ENCODE measurements at regions not wholly inside any gene's neighbourhood (a gene's known extent, or its start where the extent isn't known, plus 50 kb on each side); places are given as distances from the start of the nearest gene placed in this dataset.

DNA sequence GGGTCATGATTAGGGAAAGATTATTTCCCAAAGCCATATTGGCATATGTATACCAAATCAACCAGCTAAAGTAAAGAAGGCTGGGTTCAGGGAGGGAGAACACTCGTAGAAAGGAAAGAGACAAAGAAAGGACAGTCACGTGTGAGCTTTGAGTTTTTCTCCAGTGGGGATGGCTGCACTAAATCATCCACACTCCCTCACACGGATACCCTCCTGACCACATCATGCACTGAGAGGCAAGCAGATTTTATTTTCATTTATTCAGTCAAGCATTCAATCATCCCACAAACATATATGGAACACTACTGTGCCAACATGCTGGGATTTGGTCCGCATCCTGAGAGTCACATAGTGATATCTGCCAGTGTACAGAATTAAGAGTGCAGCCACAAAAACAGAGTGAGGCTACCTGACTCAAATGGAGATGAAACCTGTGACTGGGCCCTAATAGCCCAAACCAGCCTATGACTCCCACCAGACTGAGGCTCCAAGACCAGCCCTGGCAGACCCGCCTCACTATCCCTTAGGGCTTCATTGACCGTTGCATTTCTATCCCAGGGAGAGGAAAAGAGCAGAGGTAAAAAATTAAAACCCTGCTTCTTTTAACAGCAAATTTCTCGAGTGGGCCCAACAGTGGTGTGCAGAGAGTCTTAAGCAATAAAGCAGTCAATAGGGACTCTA lies 155.9 kb downstream of the BARHL2 start:
- DNase-seq (ENCODE audit: extremely low read depth, low read depth, low spot score): no peak

DNA sequence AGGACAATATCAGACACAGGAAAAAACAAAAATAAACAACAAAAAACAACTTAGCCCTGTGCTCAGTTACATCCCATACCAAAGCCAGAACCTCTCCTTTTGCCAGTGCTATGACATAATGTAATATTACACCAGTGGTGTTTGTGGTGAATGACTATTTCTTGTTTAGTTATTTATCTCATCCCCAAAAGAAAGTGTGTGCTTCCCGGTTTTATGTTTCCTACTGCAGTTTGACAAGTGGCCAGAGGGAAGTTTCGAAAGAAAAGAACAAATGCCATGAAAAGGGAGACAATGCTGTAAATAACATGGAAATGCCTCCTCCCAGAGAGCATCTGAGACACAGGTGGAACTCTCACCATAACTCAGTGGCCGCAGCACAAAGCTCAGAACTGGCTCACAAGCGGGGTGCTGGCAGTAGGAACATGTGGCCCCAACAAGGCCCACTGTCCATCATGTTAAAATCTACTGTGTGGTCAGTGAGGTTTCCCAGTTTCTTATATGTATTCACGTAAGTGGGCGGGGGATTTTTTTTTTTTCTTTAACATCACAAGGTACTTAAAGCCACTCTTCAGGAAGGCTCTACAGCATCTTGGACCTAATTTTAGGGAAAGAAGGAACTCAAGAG lies 158.2 kb downstream of the BARHL2 start:
- DNase-seq (ENCODE audit: extremely low read depth, low read depth, low spot score): no peak

DNA sequence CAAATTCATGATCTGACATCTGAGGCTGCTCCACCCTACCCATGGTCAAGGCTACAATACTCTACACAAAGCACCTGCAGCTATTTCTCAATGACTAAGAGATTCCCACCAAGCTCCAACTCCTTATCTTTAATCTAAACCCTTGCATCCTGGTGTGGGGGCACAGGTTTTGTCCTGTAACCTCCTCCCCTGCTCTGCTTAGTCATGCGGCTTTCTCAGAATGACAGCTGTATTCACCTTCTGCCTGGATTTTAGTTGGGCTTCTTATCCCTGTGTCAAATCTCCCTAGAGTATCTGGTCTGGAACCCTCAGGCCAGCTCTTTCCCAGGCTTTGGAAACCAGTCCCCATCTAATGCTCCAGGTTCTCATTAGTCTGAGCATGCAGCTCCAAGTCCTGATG lies 159.0 kb downstream of the BARHL2 start:
- DNase-seq (ENCODE audit: extremely low read depth, low read depth, low spot score): no peak

DNA sequence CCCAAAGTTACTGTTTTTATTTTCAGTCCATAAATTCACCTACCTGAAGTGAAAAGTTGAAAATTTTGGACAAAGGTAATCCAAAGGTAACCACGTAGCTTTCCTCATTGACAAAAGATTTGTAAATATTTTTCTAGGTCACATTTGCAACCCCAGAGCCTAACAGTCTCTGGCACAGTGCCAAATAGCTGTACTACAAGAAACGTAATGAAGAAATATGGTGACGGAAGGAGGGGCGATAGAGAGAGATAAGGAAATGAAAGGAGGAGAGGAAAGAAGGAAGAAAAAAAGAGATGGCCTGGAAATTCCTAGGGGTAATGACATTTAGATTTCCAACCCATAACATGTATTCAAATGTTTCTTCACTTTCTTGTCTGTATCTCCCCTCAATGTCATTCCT lies 159.4 kb downstream of the BARHL2 start:
- DNase-seq (ENCODE audit: extremely low read depth, low read depth, low spot score): no peak

DNA sequence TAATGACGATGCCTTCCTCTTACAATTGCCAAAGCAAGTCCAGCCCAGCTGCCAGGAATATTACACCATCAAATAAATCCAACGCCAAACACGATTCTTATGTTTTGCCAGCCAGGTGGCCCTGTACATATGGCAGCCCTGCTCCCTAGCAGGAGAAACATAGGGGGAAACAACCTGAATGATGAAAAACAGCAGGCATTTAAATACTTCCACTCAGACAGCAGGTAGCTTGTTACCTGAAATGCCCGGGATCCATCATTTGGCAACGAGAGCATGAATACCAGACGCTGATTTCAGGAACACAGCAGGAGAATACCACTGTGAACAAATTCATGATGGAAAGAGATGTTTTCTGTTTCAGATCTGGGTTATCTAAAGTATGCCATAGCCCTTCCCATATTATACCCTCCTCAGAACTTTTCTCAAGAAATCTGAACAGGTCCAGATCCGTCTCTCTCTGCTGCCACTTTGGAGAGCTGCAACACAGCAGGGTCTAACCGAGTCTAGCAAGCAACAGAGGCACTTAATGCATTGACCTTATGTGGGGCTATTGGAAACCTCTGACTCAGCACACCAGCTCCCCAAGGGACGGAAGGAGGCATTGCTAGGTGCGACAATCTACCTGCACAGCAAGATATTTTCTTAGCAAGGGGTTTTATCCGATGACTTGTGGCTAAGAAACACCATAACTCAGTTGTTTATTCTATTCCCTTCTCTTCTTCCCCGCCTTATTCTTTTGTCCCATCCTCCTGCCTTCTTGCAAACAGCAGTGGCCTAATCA lies 166.3 kb downstream of the BARHL2 start:
- no peak for DNase-seq (ENCODE audit: extremely low read depth, low read depth, low spot score)

DNA sequence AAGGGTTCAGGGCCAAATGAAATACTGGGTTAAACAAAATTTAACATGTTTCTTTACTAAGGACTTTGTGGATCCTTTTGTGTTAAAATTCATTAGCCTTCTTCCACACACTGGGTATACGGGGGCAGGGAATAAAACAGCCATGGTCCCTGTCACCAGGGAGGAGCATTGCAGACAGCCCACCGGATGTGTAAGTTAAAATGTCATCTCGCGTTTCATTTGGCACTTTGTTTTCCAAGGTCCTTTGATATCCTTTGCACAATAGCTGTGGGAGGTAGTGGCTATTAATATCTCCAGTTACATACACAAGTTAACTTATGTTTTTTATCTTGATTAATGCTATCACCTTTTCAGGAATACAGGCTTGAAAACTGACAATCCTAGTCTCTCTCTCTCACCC lies 172.7 kb downstream of the BARHL2 start:
- DNase-seq (ENCODE audit: extremely low read depth, low read depth, low spot score): no peak

DNA sequence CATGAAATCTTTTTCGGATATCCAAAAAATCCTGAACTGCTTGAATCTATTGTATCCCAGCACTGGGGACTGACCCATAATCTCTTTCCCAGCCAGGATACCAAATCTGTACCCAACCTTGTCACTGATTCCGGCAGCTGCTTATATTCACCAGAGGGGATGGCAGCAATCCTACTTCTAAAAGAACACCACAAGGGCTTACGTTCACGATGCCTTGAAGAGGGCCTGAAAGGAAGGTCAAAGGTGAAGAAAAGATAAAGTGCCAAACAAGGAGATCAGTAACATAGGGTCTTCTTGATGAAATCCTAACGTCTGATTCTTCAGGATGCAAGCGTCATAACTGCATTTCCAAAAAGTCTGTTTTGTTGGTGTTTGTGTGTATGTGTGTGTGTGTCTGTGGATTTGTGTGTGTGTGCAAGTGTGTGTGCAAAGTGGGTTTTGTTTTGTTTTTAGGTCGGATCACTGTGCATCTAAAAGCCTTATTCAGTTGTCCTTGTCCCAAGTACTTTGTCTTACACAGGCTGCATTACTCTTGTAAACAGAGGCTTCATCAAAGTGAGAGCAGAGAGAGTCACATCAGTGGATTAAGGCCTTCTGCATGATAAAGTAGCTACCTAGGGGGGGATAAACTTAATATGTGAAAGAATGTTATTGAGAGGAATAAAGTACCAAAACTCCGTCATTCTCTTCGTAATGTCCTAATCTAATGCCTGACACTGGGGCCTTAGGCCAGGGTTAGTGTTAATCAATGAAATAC lies 179.3 kb downstream of the BARHL2 start:
- no peak for DNase-seq (ENCODE audit: extremely low read depth, low read depth, low spot score)

DNA sequence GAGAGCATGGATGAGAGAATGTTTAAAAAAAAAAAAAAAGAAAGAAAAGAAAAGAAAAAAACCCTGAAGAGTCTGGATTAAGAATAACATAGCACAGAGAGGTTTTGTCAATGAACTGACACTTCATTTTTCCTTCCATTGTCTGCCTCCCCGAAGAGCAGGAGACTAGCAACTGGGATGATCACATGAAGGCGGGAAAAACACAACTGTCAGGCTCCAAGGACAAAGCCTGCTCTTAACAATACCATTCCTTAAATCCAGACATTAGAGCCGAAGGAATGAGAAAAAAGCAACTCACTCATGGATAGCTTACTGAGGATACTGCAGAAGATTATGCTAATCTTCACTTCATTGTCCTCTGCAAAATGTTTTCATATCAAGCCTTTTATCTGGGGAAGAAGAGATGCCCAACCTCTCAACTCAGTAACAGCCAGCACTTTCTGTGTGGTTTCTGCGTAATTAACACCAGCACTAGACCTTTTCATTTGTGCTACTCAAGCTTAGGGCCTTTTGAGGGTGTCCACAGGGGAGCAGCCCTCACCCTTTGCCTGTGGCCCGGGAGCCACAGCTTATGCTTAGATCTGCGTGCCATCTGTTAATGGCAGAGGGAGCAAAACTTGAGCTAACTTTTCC lies 182.3 kb downstream of the BARHL2 start:
- no peak for DNase-seq (ENCODE audit: extremely low read depth, low read depth, low spot score)

DNA sequence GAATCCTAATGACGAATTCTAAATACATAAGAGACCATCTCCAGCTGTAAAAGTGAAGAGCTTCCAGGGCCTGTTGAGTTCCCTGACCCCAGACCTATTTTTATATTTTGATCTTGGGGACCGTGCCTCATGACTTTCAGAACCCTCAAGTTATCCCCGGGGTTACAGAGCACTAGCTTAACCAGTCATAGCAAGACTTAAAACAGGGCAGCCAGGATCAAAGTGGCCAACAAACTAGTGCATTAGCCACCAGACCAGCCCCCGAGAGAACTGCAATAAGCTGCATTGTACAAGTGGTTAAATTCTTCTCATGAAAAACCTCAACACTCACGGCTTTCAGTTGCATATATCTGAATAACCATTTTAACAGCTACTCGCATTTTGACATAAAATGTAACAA lies 183.0 kb downstream of the BARHL2 start:
- DNase-seq (ENCODE audit: extremely low read depth, low read depth, low spot score): no peak

DNA sequence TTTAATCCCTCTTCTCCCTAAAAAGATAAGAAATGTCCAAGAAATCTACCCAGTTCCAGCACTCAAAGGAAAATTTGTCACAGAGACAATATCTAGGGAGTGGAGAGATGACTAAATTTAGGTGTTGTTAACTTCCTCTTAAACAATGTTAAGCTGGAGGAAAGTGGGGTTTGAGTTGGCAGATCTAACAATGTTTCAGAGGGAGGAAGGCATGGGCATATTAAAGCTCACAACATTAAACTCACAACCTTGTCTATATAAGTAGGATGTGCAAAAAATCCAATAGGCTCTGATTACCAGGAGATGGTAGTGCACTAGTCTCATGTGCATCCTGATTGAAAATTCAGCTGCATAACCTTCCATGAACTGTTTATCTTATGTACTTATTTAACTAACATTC lies 190.1 kb downstream of the BARHL2 start:
- no peak for DNase-seq (ENCODE audit: extremely low read depth, low read depth, low spot score)

DNA sequence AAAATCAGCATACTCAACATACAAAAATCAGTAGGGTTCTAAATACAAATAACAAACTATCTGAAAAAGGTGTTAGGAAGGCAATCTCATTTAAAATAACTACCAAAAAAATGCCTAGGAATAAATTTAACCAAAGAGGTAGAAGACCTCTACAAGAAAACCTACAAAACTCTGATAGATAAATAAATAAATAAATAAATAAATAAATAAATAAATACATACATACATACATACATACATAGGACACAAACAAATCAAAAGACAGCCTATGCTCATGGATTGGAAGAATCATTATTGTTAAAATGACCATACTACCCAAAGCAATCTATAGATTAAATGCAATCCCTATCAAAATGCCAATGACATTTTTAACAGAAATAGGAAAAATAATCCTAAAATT lies 194.7 kb downstream of the BARHL2 start:
- no peak for DNase-seq (ENCODE audit: extremely low read depth, low read depth, low spot score)

DNA sequence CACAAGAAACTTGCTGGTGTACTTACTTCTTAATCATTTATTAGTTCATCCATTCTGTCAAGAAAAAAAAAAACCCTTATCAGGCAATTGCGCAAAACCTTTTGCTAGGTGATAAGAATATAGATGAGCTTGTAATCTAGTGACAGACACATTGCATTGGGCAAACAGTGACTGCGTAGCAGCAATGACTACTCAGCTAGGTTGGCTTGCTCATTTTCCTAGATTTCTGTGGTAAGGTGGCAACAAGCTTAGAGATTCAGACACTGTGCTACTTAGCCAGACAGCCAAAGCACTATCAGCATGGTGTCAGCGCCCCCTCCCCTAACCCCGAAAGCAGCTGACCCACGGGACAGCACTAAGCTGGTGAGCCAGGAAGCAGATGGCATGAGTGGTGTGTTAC lies 203.1 kb downstream of the BARHL2 start:
- no peak for DNase-seq (ENCODE audit: extremely low read depth, low read depth, low spot score)

DNA sequence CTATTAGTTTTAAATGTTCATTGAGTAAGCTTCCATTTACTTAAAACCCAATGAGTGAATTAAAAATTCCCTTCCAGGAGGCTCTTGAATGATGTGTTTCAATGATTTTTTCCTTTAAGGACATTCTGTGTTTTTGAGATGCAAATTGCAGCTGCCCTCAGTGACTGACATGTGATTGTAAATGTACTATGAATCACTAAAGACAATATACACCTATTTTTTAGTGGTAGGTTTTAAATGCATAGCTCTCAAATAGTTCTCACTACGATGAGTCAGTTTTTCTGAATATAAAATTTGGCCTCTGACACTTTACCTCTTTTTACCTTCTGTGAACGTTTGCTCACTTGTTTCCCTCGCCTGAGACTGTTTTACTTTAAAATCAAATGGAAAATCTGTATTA lies 204.7 kb downstream of the BARHL2 start:
- DNase-seq (ENCODE audit: extremely low read depth, low read depth, low spot score): no peak

DNA sequence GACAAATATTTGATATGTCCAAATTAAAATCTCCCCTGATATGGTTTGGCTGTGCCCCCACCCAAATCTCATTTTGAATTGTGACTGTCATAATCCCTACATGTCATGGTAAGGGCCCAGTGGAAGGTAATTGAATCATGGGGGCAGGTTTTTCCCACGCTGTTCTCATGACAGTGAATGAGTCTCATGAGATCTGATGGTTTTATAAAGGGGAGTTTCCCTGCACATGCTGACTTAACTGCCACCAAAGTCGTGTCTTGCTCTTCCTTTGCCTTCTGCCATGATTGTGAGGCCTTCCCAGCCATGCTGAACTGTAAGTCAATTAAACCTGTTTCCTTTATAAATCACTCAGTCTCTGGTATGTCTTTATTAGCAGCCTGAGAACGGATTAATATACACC lies 207.0 kb downstream of the BARHL2 start:
- no peak for DNase-seq (ENCODE audit: extremely low read depth, low read depth, low spot score)

DNA sequence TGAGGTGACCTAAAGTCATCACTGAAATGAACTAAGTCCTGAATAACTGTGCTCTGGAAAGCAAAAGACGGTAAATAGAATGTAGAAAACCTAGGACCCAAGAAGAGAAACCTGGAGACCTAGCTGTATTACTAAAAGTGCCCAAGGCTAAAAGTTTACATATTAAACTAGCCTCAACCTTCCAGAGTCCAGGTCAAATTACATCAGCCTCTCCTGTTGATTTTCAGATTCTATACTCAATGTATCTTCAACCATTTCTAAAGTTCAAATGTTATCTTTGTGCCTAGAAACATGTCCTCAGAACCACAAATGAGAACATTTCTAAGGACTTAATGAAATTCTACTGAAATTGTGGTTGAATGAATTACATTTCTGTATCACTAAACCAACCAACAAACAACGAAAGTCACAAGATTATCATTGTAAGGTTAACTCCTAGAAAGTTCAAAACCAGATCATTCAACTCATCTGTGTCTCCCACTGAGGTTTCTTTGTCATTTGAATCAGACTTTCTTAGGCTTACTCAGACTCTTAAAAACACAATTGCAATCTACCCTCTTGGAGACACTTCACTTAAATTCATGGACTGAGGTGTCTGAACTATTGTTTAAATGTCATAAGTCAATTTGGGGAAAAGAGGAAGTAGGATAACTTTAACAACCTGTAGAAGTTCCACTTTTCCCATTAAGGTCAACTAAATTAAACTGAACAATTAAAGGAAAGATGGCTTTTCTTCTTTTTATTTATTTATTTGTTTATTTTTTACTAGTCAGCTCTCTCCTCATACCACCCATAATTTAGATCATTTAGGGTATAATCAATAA lies 207.7 kb downstream of the BARHL2 start:
- no peak for DNase-seq (ENCODE audit: extremely low read depth, low read depth, low spot score)

DNA sequence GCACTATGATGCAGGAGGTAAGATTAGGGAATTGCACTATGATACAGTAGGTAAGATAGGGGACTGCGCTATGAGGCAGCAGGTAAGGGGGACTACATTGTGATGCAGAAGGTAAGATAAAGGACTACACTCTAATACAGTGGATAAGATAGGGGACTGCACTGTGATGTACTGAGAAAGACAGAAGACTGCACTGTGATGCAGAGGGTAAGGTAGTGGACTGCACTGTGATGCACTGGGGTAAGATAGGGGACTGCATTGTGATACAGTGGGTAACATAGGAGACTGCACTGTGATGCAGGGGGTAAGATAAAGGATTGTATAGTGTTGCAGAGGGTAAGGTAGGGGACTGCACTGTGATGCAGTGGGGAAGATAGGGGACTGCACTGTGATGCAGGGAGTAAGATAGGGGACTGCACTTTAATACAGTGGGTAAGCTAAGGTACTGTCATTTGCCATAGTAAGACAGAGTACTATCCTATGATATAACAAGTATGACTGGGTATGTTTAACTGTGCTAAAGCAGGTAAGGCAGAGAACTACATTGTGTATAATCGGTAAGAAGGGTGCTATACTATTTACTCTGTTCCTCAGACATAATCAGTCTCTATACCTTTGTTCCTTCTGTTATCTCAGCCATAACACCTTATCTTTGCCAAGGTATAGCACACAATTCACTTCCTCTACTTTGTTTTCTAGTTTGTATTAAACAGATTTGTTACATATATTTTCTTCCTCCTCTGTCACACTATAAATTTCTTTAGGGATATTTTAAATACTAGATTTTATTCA lies 208.5 kb downstream of the BARHL2 start:
- no peak for DNase-seq (ENCODE audit: extremely low read depth, low read depth, low spot score)

DNA sequence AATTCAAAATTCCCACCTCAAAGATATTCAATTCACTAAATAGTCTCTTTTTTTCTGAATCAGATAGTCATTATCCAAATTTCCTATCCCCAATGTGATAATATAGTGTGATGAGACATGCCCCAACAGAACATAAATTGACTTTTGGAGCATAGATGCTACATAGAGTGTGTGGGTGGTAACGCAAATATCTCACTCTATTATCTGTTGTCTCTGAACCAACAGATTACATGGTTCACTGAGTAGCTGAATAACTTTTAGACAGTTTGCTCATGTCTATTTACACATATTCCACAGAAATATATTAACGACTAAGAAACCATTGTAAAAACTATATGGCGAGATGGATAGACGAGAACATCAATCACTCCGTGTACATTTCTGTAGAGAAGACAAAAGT lies 209.9 kb downstream of the BARHL2 start:
- DNase-seq (ENCODE audit: extremely low read depth, low read depth, low spot score): no peak

DNA sequence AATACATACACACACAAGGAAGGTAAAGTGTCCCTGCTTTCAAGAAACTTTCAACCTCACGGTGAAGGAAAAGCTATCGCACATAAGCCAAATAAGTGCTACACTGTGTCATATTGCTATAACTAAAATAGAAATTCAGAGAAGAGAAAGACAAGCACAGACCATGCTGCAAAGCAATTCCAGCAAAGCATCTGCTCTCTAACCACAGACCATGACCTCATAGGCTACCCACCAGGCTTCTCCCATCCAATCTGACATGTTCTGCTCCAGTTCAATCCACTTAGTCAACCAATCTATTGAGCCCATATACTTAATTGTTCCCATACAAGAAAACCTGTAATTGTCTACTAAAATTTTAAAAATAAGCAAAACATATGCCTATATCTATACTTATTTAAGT lies 211.3 kb downstream of the BARHL2 start:
- DNase-seq (ENCODE audit: extremely low read depth, low read depth, low spot score): no peak

DNA sequence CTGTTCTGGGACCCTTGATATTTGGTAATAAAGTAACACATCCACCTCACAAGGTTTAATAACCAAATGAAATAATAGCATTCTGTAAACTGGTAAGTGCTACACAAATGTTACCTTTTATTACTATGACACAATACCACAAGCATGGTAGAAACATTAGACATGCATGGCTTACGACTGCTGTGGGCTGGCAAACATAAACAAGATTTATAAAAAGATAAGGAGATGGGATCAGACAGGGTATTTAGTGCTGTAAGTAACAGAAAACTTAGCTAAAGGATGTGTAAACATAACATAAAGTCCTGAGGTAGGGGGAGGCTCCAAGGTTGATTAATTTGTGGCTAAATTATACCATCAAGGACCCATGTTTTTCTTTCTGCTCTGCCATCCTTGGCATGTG lies 212.6 kb downstream of the BARHL2 start:
- no peak for DNase-seq (ENCODE audit: extremely low read depth, low read depth, low spot score)
